ENCODE measurements at regions not wholly inside any gene's neighbourhood (a gene's known extent, or its start where the extent isn't known, plus 50 kb on each side); places are given as distances from the start of the nearest gene placed in this dataset.

- no peaks in the 10 kb centered on the region for H3K36me3 Mint-ChIP-seq (ENCODE audit: low read depth)
- ATAC-seq (ENCODE audit: poor library complexity): no peak
- intact Hi-C loops (cut with DNase I, micrococcal nuclease): no loop called here
These were observed 938.9 kb upstream of the ADGRL4 start for GRCh38 chr1:79945391-79945790.

GRCh38 chr1:79929356-79929755, 922.8 kb upstream of the ADGRL4 start:
- ATAC-seq (ENCODE audit: poor library complexity) (no peak), DNase-seq (no peak)
- Histone ChIP-seq H3K4me3 (ENCODE audit: low read length) (no peak overlapping the region), H3K36me3 (ENCODE audit: insufficient read depth, low read length) (no peaks in the 10 kb centered on the region), H3K27ac (ENCODE audit: low read depth in 1 of 2, low read length in 2 of 2) (no peak overlapping the region), H3K9me3 (ENCODE audit: control insufficient read depth in 1 of 2, insufficient read depth in 1 of 2, low read length in 2 of 2) (peaks cover under 1 to 5% of the 10 kb centered on the region in 2 experiments), H3K27me3 (ENCODE audit: control insufficient read depth in 1 of 2, insufficient read depth in 2 of 2, low read length in 2 of 2) (no peaks in the 10 kb centered on the region), H3K4me1 (ENCODE audit: insufficient read depth, low read length) (no peaks in the 10 kb centered on the region)
- Mint-ChIP-seq H3K27ac (no peak overlapping the region), H3K36me3 (ENCODE audit: low read depth) (no peaks in the 10 kb centered on the region), H3K4me1 (ENCODE audit: low read depth) (no peaks in the 10 kb centered on the region), H3K4me3 (no peak overlapping the region), H3K27me3 (no peaks in the 10 kb centered on the region), H3K9me3 (peaks cover 10% of the 10 kb centered on the region)
- no peak for TF ChIP-seq CTCF (IDR thresholded peaks at IDR 0.05)
- ChIA-PET CTCF (no interaction called here), POLR2A (no interaction called here)
- intact Hi-C loops (cut with DNase I, micrococcal nuclease): no loop called here

More at GRCh38 chr1:79945391-79945790, 938.9 kb upstream of the ADGRL4 start:
- Histone ChIP-seq H3K27ac (ENCODE audit: low read depth in 1 of 2, low read length in 2 of 2) (no peak overlapping the region), H3K36me3 (ENCODE audit: insufficient read depth, low read length) (no peaks in the 10 kb centered on the region), H3K4me3 (ENCODE audit: low read length) (no peak overlapping the region), H3K4me1 (ENCODE audit: insufficient read depth, low read length) (no peaks in the 10 kb centered on the region), H3K27me3 (ENCODE audit: control insufficient read depth in 1 of 2, insufficient read depth in 2 of 2, low read length in 2 of 2) (no peaks in the 10 kb centered on the region), H3K9me3 (ENCODE audit: control insufficient read depth in 1 of 2, insufficient read depth in 1 of 2, low read length in 2 of 2) (peaks cover 0 to 5% of the 10 kb centered on the region in 2 experiments)
- Mint-ChIP-seq H3K27ac (no peak overlapping the region), H3K9me3 (peaks cover 3% of the 10 kb centered on the region), H3K4me1 (ENCODE audit: low read depth) (no peaks in the 10 kb centered on the region), H3K4me3 (no peak overlapping the region), H3K27me3 (no peaks in the 10 kb centered on the region)
- POLR2A ChIA-PET: no interaction called here
- DNase-seq: no peak
- CTCF ChIA-PET: no interaction called here
- no peak for TF ChIP-seq CTCF (IDR thresholded peaks at IDR 0.05)

- Mint-ChIP-seq H3K36me3 (ENCODE audit: low read depth) (no peaks in the 10 kb centered on the region), H3K9me3 (peaks cover 10% of the 10 kb centered on the region), H3K27ac (no peak overlapping the region), H3K4me3 (no peak overlapping the region), H3K27me3 (no peaks in the 10 kb centered on the region), H3K4me1 (ENCODE audit: low read depth) (no peaks in the 10 kb centered on the region)
- Histone ChIP-seq H3K36me3 (ENCODE audit: insufficient read depth, low read length) (no peaks in the 10 kb centered on the region), H3K9me3 (ENCODE audit: control insufficient read depth in 1 of 2, insufficient read depth in 1 of 2, low read length in 2 of 2) (peaks cover 5 to 10% of the 10 kb centered on the region in 2 experiments), H3K4me3 (ENCODE audit: low read length) (no peak overlapping the region), H3K4me1 (ENCODE audit: insufficient read depth, low read length) (no peaks in the 10 kb centered on the region), H3K27ac (ENCODE audit: low read depth in 1 of 2, low read length in 2 of 2) (no peak overlapping the region), H3K27me3 (ENCODE audit: control insufficient read depth in 1 of 2, insufficient read depth in 2 of 2, low read length in 2 of 2) (no peaks in the 10 kb centered on the region)
- ChIA-PET POLR2A (no interaction called here), CTCF (no interaction called here)
- ATAC-seq (ENCODE audit: poor library complexity) (no peak), DNase-seq (no peak)
- TF ChIP-seq CTCF (IDR thresholded peaks at IDR 0.05): no peak
- intact Hi-C loops (cut with DNase I, micrococcal nuclease): no loop called here
These were observed 922.4 kb upstream of the ADGRL4 start for GRCh38 chr1:79928901-79929300.
